ENCODE measurements at regions not wholly inside any gene's neighbourhood (a gene's known extent, or its start where the extent isn't known, plus 50 kb on each side); places are given as distances from the start of the nearest gene placed in this dataset.

- TF ChIP-seq TAF1 (IDR thresholded peaks at IDR 0.05; ENCODE audit: borderline replicate concordance, insufficient read depth, low read length) (no peak), REST (IDR thresholded peaks at IDR 0.05; ENCODE audit: insufficient read depth in 1 of 2, low read depth in 2 of 2, low read length in 2 of 2) (no peak), FOXP2 (optimal IDR thresholded peaks at IDR 0.05; ENCODE audit: borderline replicate concordance, extremely low read depth, extremely low read length, insufficient read depth) (no peak), SIN3A (IDR thresholded peaks at IDR 0.05; ENCODE audit: borderline replicate concordance, insufficient read depth, low read length) (no peak), POLR2AphosphoS5 (IDR thresholded peaks at IDR 0.05; ENCODE audit: low read depth, low read length) (no peak)
Observed at GRCh38 chr3:193046371-193046770, 128.7 kb upstream of the MB21D2 start.

GRCh38 chr3:193048127-193048526, 130.5 kb upstream of the MB21D2 start:
- TF ChIP-seq TAF1 (IDR thresholded peaks at IDR 0.05; ENCODE audit: borderline replicate concordance, insufficient read depth, low read length) (no peak), FOXP2 (optimal IDR thresholded peaks at IDR 0.05; ENCODE audit: borderline replicate concordance, extremely low read depth, extremely low read length, insufficient read depth) (no peak), REST (IDR thresholded peaks at IDR 0.05; ENCODE audit: insufficient read depth in 1 of 2, low read depth in 2 of 2, low read length in 2 of 2) (no peak), POLR2AphosphoS5 (IDR thresholded peaks at IDR 0.05; ENCODE audit: low read depth, low read length) (no peak), SIN3A (IDR thresholded peaks at IDR 0.05; ENCODE audit: borderline replicate concordance, insufficient read depth, low read length) (no peak)

GRCh38 chr3:193049935-193050334, 132.3 kb upstream of the MB21D2 start:
- TF ChIP-seq REST (IDR thresholded peaks at IDR 0.05; ENCODE audit: insufficient read depth in 1 of 2, low read depth in 2 of 2, low read length in 2 of 2) = no peak
- TF ChIP-seq TAF1 (IDR thresholded peaks at IDR 0.05; ENCODE audit: borderline replicate concordance, insufficient read depth, low read length) = no peak

GRCh38 chr3:193051314-193051713, 133.7 kb upstream of the MB21D2 start:
- TF ChIP-seq FOXP2 (optimal IDR thresholded peaks at IDR 0.05; ENCODE audit: borderline replicate concordance, extremely low read depth, extremely low read length, insufficient read depth) (no peak), SIN3A (IDR thresholded peaks at IDR 0.05; ENCODE audit: borderline replicate concordance, insufficient read depth, low read length) (no peak), TAF1 (IDR thresholded peaks at IDR 0.05; ENCODE audit: borderline replicate concordance, insufficient read depth, low read length) (no peak), POLR2AphosphoS5 (IDR thresholded peaks at IDR 0.05; ENCODE audit: low read depth, low read length) (no peak), REST (IDR thresholded peaks at IDR 0.05; ENCODE audit: insufficient read depth in 1 of 2, low read depth in 2 of 2, low read length in 2 of 2) (no peak)

- TF ChIP-seq TAF1 (IDR thresholded peaks at IDR 0.05; ENCODE audit: borderline replicate concordance, insufficient read depth, low read length) = no peak
- no peak for TF ChIP-seq REST (IDR thresholded peaks at IDR 0.05; ENCODE audit: insufficient read depth in 1 of 2, low read depth in 2 of 2, low read length in 2 of 2)
- TF ChIP-seq FOXP2 (optimal IDR thresholded peaks at IDR 0.05; ENCODE audit: borderline replicate concordance, extremely low read depth, extremely low read length, insufficient read depth) = no peak
- TF ChIP-seq SIN3A (IDR thresholded peaks at IDR 0.05; ENCODE audit: borderline replicate concordance, insufficient read depth, low read length) = no peak
- no peak for TF ChIP-seq POLR2AphosphoS5 (IDR thresholded peaks at IDR 0.05; ENCODE audit: low read depth, low read length)
Observed at GRCh38 chr3:193052354-193053045, 134.8 kb upstream of the MB21D2 start.
